Duodenal mucosa (tissue), 2 donors: ENCODE measurements at regions not wholly inside any gene's neighbourhood (a gene's known extent, or its start where the extent isn't known, plus 50 kb on each side); places are given as distances from the start of the nearest gene placed in this dataset.

Experiments used
- H3K27ac ChIP-seq: one replicate; pipeline ENCODE4 v1.7.0; 2013; ENCODE audit warnings: low read depth, low read length
- H3K27me3 ChIP-seq, 2 donors: one replicate each; pipeline ENCODE4 v1.7.0; 2013; ENCODE audit warnings: low read length in 2 of 2, control low read depth in 1 of 2; ENCODE audit not compliant: insufficient read depth in 2 of 2, control insufficient read depth in 1 of 2
- H3K36me3 ChIP-seq, 2 donors: one replicate each; pipeline ENCODE4 v1.7.0; 2013; ENCODE audit warnings: low read length in 2 of 2, control low read depth in 1 of 2; ENCODE audit not compliant: insufficient read depth in 2 of 2, control insufficient read depth in 1 of 2
- H3K4me1 ChIP-seq, 2 donors: one replicate each; pipeline ENCODE4 v1.7.0; 2013; ENCODE audit warnings: low read length in 2 of 2, control low read depth in 1 of 2; ENCODE audit not compliant: insufficient read depth in 2 of 2, control insufficient read depth in 1 of 2
- H3K4me3 ChIP-seq, 2 donors: one replicate each; pipeline ENCODE4 v1.7.0; 2013; ENCODE audit warnings: low read length in 2 of 2, low read depth in 1 of 2
- H3K9ac ChIP-seq, 2 donors: one replicate each; pipeline ENCODE4 v1.7.0; 2013; ENCODE audit warnings: low read length in 2 of 2, low read depth in 1 of 2
- H3K9me3 ChIP-seq, 2 donors: one replicate each; pipeline ENCODE4 v1.7.0; 2013; ENCODE audit warnings: low read length in 2 of 2, control low read depth in 1 of 2; ENCODE audit not compliant: control insufficient read depth in 1 of 2

DNA sequence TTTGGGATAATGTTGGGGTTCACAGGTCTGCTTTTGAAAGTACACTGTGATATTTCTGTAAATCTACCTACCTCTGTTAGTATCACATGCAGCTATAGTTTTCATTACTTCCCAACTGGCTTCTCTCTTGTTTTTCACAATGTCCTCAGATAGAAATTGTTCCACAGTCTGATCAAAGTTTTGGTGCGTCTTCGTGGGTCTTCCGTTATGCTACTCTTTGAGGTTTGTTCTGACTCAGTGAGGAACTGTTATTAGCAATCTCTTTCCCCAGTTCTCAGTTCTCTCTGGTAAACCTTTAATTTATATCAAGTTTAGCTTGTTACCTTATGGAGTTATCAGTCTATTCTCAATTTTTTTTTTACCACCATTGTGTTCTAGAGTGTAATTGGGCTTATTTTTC lies 2061.2 kb upstream of the CDH9 start:
- Histone ChIP-seq H3K4me3 (no peak overlapping the region), H3K36me3 (no peaks in the 10 kb centered on the region), H3K4me1 (no peaks in the 10 kb centered on the region), H3K9ac (no peak overlapping the region), H3K27ac (no peak overlapping the region), H3K9me3 (peaks cover 4 to 6% of the 10 kb centered on the region in 2 donors), H3K27me3 (no peaks in the 10 kb centered on the region)

- Histone ChIP-seq H3K9me3 (peaks cover 0 to 8% of the 10 kb centered on the region in 2 donors), H3K27me3 (no peaks in the 10 kb centered on the region), H3K27ac (no peak overlapping the region), H3K9ac (no peak overlapping the region), H3K36me3 (no peaks in the 10 kb centered on the region), H3K4me1 (no peaks in the 10 kb centered on the region), H3K4me3 (no peak overlapping the region)
Measured at GRCh38 chr5:29089591-29090130, 2051.3 kb upstream of the CDH9 start.

DNA sequence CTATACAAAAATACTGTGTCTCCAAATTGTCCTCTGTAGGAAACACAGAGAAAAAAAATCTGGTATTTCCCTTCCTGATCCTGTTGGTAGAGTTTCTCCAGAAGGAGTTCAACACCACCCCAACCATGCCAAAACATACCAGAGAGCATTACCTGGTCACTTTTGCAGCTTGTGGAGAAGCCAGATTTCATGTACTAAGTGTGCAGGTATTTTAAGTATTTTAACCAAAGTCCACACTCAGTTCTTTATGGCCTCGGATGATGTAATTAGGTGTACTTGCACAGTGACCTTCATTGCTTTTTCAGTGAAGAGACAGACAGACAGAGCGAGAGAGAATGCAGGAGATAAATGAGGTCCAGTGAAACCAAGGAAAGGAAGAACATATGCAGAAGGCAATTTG lies 2046.8 kb upstream of the CDH9 start:
- Histone ChIP-seq H3K9me3 (peaks cover 0 to 8% of the 10 kb centered on the region in 2 donors), H3K27me3 (no peaks in the 10 kb centered on the region), H3K4me3 (no peak overlapping the region), H3K4me1 (no peaks in the 10 kb centered on the region), H3K27ac (no peak overlapping the region), H3K9ac (no peak overlapping the region), H3K36me3 (no peaks in the 10 kb centered on the region)

- no peaks in the 10 kb centered on the region for H3K27me3 ChIP-seq
- no peaks in the 10 kb centered on the region for H3K4me1 ChIP-seq
- H3K9ac ChIP-seq = no peak overlapping the region
- H3K9me3 ChIP-seq = no peaks in the 10 kb centered on the region
- H3K36me3 ChIP-seq = no peaks in the 10 kb centered on the region
- H3K27ac ChIP-seq = no peak overlapping the region
- H3K4me3 ChIP-seq = no peak overlapping the region
Measured at GRCh38 chr5:29079771-29080170, 2041.4 kb upstream of the CDH9 start.

- Histone ChIP-seq H3K36me3 (no peaks in the 10 kb centered on the region), H3K9ac (no peak overlapping the region), H3K4me3 (no peak overlapping the region), H3K27me3 (no peaks in the 10 kb centered on the region), H3K4me1 (no peaks in the 10 kb centered on the region), H3K9me3 (no peaks in the 10 kb centered on the region), H3K27ac (no peak overlapping the region)
Measured at GRCh38 chr5:29077451-29077850, 2039.1 kb upstream of the CDH9 start.

DNA sequence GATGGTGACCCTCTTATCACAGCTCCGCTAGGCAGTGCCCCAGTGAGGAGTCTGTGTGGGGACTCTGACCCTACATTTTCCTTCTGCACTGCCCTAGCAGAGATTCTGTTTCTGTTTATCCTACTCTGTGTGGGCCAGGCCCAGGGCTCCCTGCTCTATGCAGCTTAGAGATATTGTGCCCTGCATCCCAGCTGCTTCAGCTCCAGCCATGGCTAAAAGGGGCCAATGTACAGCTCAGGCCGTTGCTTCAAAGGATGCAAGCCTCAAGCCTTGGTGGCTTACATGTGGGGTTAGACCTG lies 2030.7 kb upstream of the CDH9 start:
- Histone ChIP-seq H3K36me3 (no peaks in the 10 kb centered on the region), H3K27ac (no peak overlapping the region), H3K9me3 (peaks cover 0 to 6% of the 10 kb centered on the region in 2 donors), H3K4me1 (no peaks in the 10 kb centered on the region), H3K27me3 (no peaks in the 10 kb centered on the region), H3K4me3 (no peak overlapping the region), H3K9ac (no peak overlapping the region)

GRCh38 chr5:29061381-29061780 lies 2023.0 kb upstream of the CDH9 start:
- no peaks in the 10 kb centered on the region for H3K4me1 ChIP-seq
- no peak overlapping the region for H3K4me3 ChIP-seq
- no peak overlapping the region for H3K27ac ChIP-seq
- no peaks in the 10 kb centered on the region for H3K27me3 ChIP-seq
- peaks cover 0 to 3% of the 10 kb centered on the region in 2 donors for H3K9me3 ChIP-seq
- H3K9ac ChIP-seq = no peak overlapping the region
- H3K36me3 ChIP-seq = no peaks in the 10 kb centered on the region

- peaks cover 0 to 3% of the 10 kb centered on the region in 2 donors for H3K9me3 ChIP-seq
- no peak overlapping the region for H3K4me3 ChIP-seq
- no peaks in the 10 kb centered on the region for H3K36me3 ChIP-seq
- no peaks in the 10 kb centered on the region for H3K4me1 ChIP-seq
- H3K9ac ChIP-seq = no peak overlapping the region
- no peak overlapping the region for H3K27ac ChIP-seq
- no peaks in the 10 kb centered on the region for H3K27me3 ChIP-seq
Measured at GRCh38 chr5:29054694-29055093, 2016.3 kb upstream of the CDH9 start.

GRCh38 chr5:29054282-29054681 lies 2015.9 kb upstream of the CDH9 start:
- H3K27me3 ChIP-seq = no peaks in the 10 kb centered on the region

DNA sequence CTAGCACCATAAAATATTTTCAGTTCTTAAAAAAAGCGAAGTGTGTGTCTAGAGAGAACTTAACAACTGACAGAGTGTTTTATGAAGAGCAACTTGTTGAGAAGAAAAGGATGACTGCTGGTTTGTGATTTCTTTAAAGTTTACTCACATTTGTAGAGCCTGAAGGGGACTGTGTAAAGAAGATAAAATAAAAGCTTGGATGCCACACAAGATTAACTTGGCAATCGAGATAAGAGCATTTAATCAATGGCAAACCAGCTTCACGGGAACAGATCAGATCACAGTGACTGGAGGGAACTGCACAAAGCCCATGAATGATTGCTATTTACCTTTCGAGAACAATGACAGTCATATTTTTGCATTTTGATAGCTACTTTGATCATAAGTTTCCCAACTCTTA lies 2013.1 kb upstream of the CDH9 start:
- Histone ChIP-seq H3K36me3 (no peaks in the 10 kb centered on the region), H3K27ac (no peak overlapping the region), H3K4me1 (no peaks in the 10 kb centered on the region), H3K27me3 (no peaks in the 10 kb centered on the region), H3K4me3 (no peak overlapping the region), H3K9ac (no peak overlapping the region), H3K9me3 (peaks cover 0 to 5% of the 10 kb centered on the region in 2 donors)

More at GRCh38 chr5:29054282-29054681, 2015.9 kb upstream of the CDH9 start:
- Histone ChIP-seq H3K4me1 (no peaks in the 10 kb centered on the region), H3K9ac (no peak overlapping the region), H3K9me3 (peaks cover 0 to 3% of the 10 kb centered on the region in 2 donors), H3K36me3 (no peaks in the 10 kb centered on the region), H3K4me3 (no peak overlapping the region), H3K27ac (no peak overlapping the region)

GRCh38 chr5:29042152-29042551 lies 2003.8 kb upstream of the CDH9 start:
- Histone ChIP-seq H3K4me3 (no peak overlapping the region), H3K9ac (no peak overlapping the region), H3K27ac (no peak overlapping the region), H3K27me3 (no peaks in the 10 kb centered on the region), H3K4me1 (no peaks in the 10 kb centered on the region), H3K36me3 (no peaks in the 10 kb centered on the region), H3K9me3 (peaks cover 0 to 4% of the 10 kb centered on the region in 2 donors)
